GM21381 (cell line): ENCODE measurements at regions not wholly inside any gene's neighbourhood (a gene's known extent, or its start where the extent isn't known, plus 50 kb on each side); places are given as distances from the start of the nearest gene placed in this dataset.
"Not testable (repeated sequence)": the region's sequence is repeated elsewhere in the genome, so short reads cannot be mapped to it uniquely, and the experiment has no call there.

Experiments used
- ATAC-seq: cut with Tn5 transposase; IDR thresholded peaks from one replicate; pipeline ENCODE4 v1.9.1; 2021; ENCODE audit warnings: mild to moderate bottlenecking, moderate library complexity; ENCODE audit not compliant: unreplicated experiment

- ATAC-seq: no peak
These were observed 322.1 kb upstream of the AUTS2 start for GRCh38 chr7:69276011-69276729.

GRCh38 chr7:69277366-69277765 is 320.9 kb upstream of the AUTS2 start:
- no peak for ATAC-seq

GRCh38 chr7:69282946-69283345 is 315.3 kb upstream of the AUTS2 start:
- no peak for ATAC-seq

GRCh38 chr7:69283421-69283820 is 314.9 kb upstream of the AUTS2 start:
- ATAC-seq: no peak

- ATAC-seq: no peak
These were observed 312.4 kb upstream of the AUTS2 start for GRCh38 chr7:69285854-69286253.

GRCh38 chr7:69295977-69296376 is 302.3 kb upstream of the AUTS2 start:
- no peak for ATAC-seq

- ATAC-seq: no peak
These were observed 297.0 kb upstream of the AUTS2 start for GRCh38 chr7:69301253-69301652.

- ATAC-seq: no peak
These were observed 288.7 kb upstream of the AUTS2 start for GRCh38 chr7:69309601-69310000.

- no peak for ATAC-seq
These were observed 286.8 kb upstream of the AUTS2 start for GRCh38 chr7:69311489-69311888.

- ATAC-seq: not testable (repeated sequence)
These were observed 284.4 kb upstream of the AUTS2 start for GRCh38 chr7:69313852-69314251.

GRCh38 chr7:69318794-69319193 is 279.5 kb upstream of the AUTS2 start:
- no peak for ATAC-seq

GRCh38 chr7:69328516-69328915 is 269.8 kb upstream of the AUTS2 start:
- ATAC-seq: no peak

- no peak for ATAC-seq
These were observed 263.6 kb upstream of the AUTS2 start for GRCh38 chr7:69334701-69335100.

GRCh38 chr7:69335331-69335730 is 262.9 kb upstream of the AUTS2 start:
- no peak for ATAC-seq

GRCh38 chr7:69336976-69337375 is 261.3 kb upstream of the AUTS2 start:
- no peak for ATAC-seq

GRCh38 chr7:69338144-69338543 is 260.1 kb upstream of the AUTS2 start:
- ATAC-seq: no peak

- no peak for ATAC-seq
These were observed 257.0 kb upstream of the AUTS2 start for GRCh38 chr7:69341288-69341687.

- ATAC-seq: no peak
These were observed 256.0 kb upstream of the AUTS2 start for GRCh38 chr7:69342154-69342884.

GRCh38 chr7:69349291-69349690 is 249.0 kb upstream of the AUTS2 start:
- no peak for ATAC-seq

GRCh38 chr7:69358163-69358821 is 240.0 kb upstream of the AUTS2 start:
- ATAC-seq: no peak

GRCh38 chr7:69359003-69359700 is 239.1 kb upstream of the AUTS2 start:
- no peak for ATAC-seq
